HCT116 (cell line): ENCODE measurements at regions not wholly inside any gene's neighbourhood (a gene's known extent, or its start where the extent isn't known, plus 50 kb on each side); places are given as distances from the start of the nearest gene placed in this dataset.

Experiments
- ATAC-seq: fragments of 200-7000 bp; cut with Tn5 transposase; 2 replicates; pipeline ENCODE4 v1.9.1; 2020; ENCODE audit warnings: mild to moderate bottlenecking, moderate library complexity
- BruUV-seq: library from RNA; stranded (reverse); fragments of 400-500 nt; replicated peaks from 2 replicates; lab custom pipeline; 2021; lab: Mats Ljungman, UMichigan
- CTCF ChIA-PET: fragments of 300-600 bp; sonication (Branson Sonifier 250); formaldehyde crosslinking; loops from one replicate; lab custom pipeline; 2021; ENCODE audit warnings: antibody characterized with exemption; lab: Charles Lee
- POLR2A ChIA-PET: fragments of 300-600, 350-600 bp; sonication (Branson Sonifier 250); formaldehyde crosslinking; loops from one replicate; lab custom pipeline; 2021; ENCODE audit warnings: antibody characterized with exemption; lab: Charles Lee
- RAD21 ChIA-PET, 2 experiments: fragments of 300-600 bp; sonication (Branson Sonifier 250); formaldehyde crosslinking; loops; one replicate each; lab custom pipeline; 2023; ENCODE audit warnings: low total read pairs in 2 of 2; ENCODE audit not compliant: uncharacterized antibody in 2 of 2, unreplicated experiment in 2 of 2, low non-redundant PET in 1 of 2; lab: Charles Lee
- DNase-seq: peaks from one replicate; pipeline ENCODE4 v3.0.0-alpha.2; 2010; ENCODE audit warnings: low read depth, low spot score
- H2AFZ ChIP-seq: fragments of 200-600 bp; shearing (Covaris generic), sonication (generic); 2 replicates; pipeline ENCODE4 v1.6.1; 2017; ENCODE audit warnings: low read depth, mixed run types, mixed read lengths, antibody characterized with exemption, low read length; ENCODE audit not compliant: poor library complexity, severe bottlenecking
- H3K27ac ChIP-seq: 2 replicates; pipeline ENCODE4 v1.5.1; 2012; ENCODE audit warnings: low read depth, low read length
- H3K27me3 ChIP-seq: fragments of 200-600 bp; sonication (generic); 2 replicates; pipeline ENCODE4 v1.6.1; 2016; ENCODE audit warnings: mixed run types, low read length, mixed read lengths; ENCODE audit not compliant: insufficient read depth
- H3K36me3 ChIP-seq, 2 experiments: fragments of 200-500 bp in 1 of 2; fragments of 200-600 bp in 1 of 2; sonication (Bioruptor generic) in 1 of 2; sonication (generic) in 1 of 2; 2 replicates each; pipeline versions ENCODE4 v1.5.1 to v1.6.1; 2014 to 2016; ENCODE audit warnings: low read length in 2 of 2, inconsistent platforms in 1 of 2, mixed read lengths in 1 of 2, mixed run types in 1 of 2; ENCODE audit not compliant: insufficient read depth in 2 of 2, control insufficient read depth in 1 of 2
- H3K4me1 ChIP-seq, 2 experiments: fragments of 200-600 bp in 1 of 2; sonication (generic) in 1 of 2; 2 replicates each; pipeline versions ENCODE4 v1.5.1 to v1.6.1; 2012 to 2017; ENCODE audit warnings: low read length in 2 of 2, inconsistent platforms in 1 of 2, mild to moderate bottlenecking in 1 of 2, mixed read lengths in 1 of 2, mixed run types in 1 of 2, moderate library complexity in 1 of 2; ENCODE audit not compliant: insufficient read depth in 2 of 2, control insufficient read depth in 1 of 2
- H3K4me2 ChIP-seq: fragments of 200-600 bp; sonication (generic); 2 replicates; pipeline ENCODE4 v1.6.1; 2017; ENCODE audit warnings: mixed run types, low read length, mixed read lengths
- H3K4me3 ChIP-seq, 2 experiments: fragments of 200-600 bp in 1 of 2; sonication (generic) in 1 of 2; replicated peaks in 1 of 2; 2 replicates each; pipeline ENCODE4 v1.5.1; 2011 to 2016; ENCODE audit warnings: low read length in 2 of 2, control low read depth in 1 of 2, low read depth in 1 of 2, mild to moderate bottlenecking in 1 of 2, mixed read lengths in 1 of 2, mixed run types in 1 of 2
- H3K79me2 ChIP-seq: fragments of 200-600 bp; sonication (generic); 2 replicates; pipeline ENCODE4 v1.6.1; 2017; ENCODE audit warnings: mild to moderate bottlenecking, mixed run types, low read length, moderate library complexity, mixed read lengths; ENCODE audit not compliant: insufficient read depth
- H3K9ac ChIP-seq: fragments of 200-600 bp; sonication (generic); 2 replicates; pipeline ENCODE4 v1.6.1; 2016; ENCODE audit warnings: low read length, mixed read lengths
- H3K9me2 ChIP-seq: fragments of 200-600 bp; sonication (generic), shearing (Covaris generic); 2 replicates; pipeline ENCODE4 v1.6.1; 2017; ENCODE audit warnings: mixed run types, mild to moderate bottlenecking, moderate library complexity; ENCODE audit not compliant: insufficient read depth
- H3K9me3 ChIP-seq, 2 experiments: fragments of 200-500 bp in 1 of 2; fragments of 200-600 bp in 1 of 2; sonication (Bioruptor generic) in 1 of 2; sonication (generic) in 1 of 2; 2 replicates each; pipeline ENCODE4 v1.6.1; 2014 to 2017; ENCODE audit warnings: low read length in 2 of 2, mixed read lengths in 2 of 2, inconsistent platforms in 1 of 2, low read depth in 1 of 2, mild to moderate bottlenecking in 1 of 2, mixed run types in 1 of 2, moderate library complexity in 1 of 2; ENCODE audit not compliant: control insufficient read depth in 1 of 2, insufficient read depth in 1 of 2
- H4K20me1 ChIP-seq: fragments of 200-600 bp; sonication (generic), shearing (Covaris generic); 2 replicates; pipeline ENCODE4 v1.6.1; 2017; ENCODE audit warnings: mixed run types, mild to moderate bottlenecking, moderate library complexity; ENCODE audit not compliant: insufficient read depth
- CBX3 ChIP-seq: IDR thresholded peaks from 2 replicates; pipeline ENCODE4 v1.6.1; 2012; ENCODE audit warnings: low read depth
- CEBPB ChIP-seq: IDR thresholded peaks from 2 replicates; pipeline ENCODE4 v1.6.1; 2012; ENCODE audit warnings: low read depth
- ELF1 ChIP-seq: IDR thresholded peaks from 2 replicates; pipeline ENCODE4 v1.6.1; 2012; ENCODE audit warnings: low read depth, borderline replicate concordance
- EZH2 ChIP-seq: fragments of 200-600 bp; sonication (generic); IDR thresholded peaks from 2 replicates; pipeline ENCODE4 v1.6.1; 2017; ENCODE audit warnings: antibody characterized with exemption, mixed run types
- EZH2phosphoT487 ChIP-seq: fragments of 200-600 bp; IDR thresholded peaks from 2 replicates; pipeline ENCODE4 v1.6.1; 2018; ENCODE audit warnings: antibody characterized with exemption, borderline replicate concordance
- FOSL1 ChIP-seq: IDR thresholded peaks from 2 replicates; pipeline ENCODE4 v1.6.1; 2012; ENCODE audit warnings: low read depth
- JUND ChIP-seq: IDR thresholded peaks from 2 replicates; pipeline ENCODE4 v1.6.1; 2012
- POLR2A ChIP-seq: IDR thresholded peaks from 2 replicates; pipeline ENCODE4 v1.7.0; 2011; ENCODE audit warnings: borderline replicate concordance; ENCODE audit not compliant: insufficient read depth, insufficient read length; ENCODE audit errors: extremely low read depth
- RAD21 ChIP-seq: IDR thresholded peaks from 2 replicates; pipeline ENCODE4 v1.6.1; 2012; ENCODE audit warnings: low read depth, mild to moderate bottlenecking
- SIN3A ChIP-seq: IDR thresholded peaks from 2 replicates; pipeline ENCODE4 v1.6.1; 2012; ENCODE audit warnings: low read depth
- SRF ChIP-seq: IDR thresholded peaks from 2 replicates; pipeline ENCODE4 v1.6.1; 2012; ENCODE audit warnings: low read depth
- TCF7L2 ChIP-seq: IDR thresholded peaks from 2 replicates; pipeline ENCODE4 v1.7.0; 2011; ENCODE audit warnings: borderline replicate concordance, inconsistent platforms; ENCODE audit not compliant: insufficient read depth, insufficient read length; ENCODE audit errors: extremely low read depth
- YY1 ChIP-seq: IDR thresholded peaks from 2 replicates; pipeline ENCODE4 v1.6.1; 2011; ENCODE audit warnings: low read length, low read depth, moderate library complexity, mild to moderate bottlenecking; ENCODE audit not compliant: insufficient replicate concordance; ENCODE audit errors: extremely low read depth
- ZFX ChIP-seq: fragments of 450-650 bp; IDR thresholded peaks from 2 replicates; pipeline ENCODE4 v1.6.1; 2017
- intact Hi-C: fragments of 100-400 bp; cut with micrococcal nuclease; formaldehyde crosslinking; loops from 2 replicates; pipeline ENCODE4 v1.10.0; 2022
- TF ChIP-seq, protein P1 (sequence below): IDR thresholded peaks from 2 replicates; pipeline ENCODE4 v1.6.1; 2012; ENCODE audit warnings: low read depth
- TF ChIP-seq, protein P2 (sequence below), 3 experiments: fragments of 200-600 bp in 1 of 3; sonication (generic) in 1 of 3; IDR thresholded peaks in 2 of 3; conservative IDR thresholded peaks in 1 of 3; 2 replicates each; pipeline ENCODE4 v1.5.1; 2012 to 2017; ENCODE audit warnings: low read depth in 2 of 3, low read length in 2 of 3, antibody characterized with exemption in 1 of 3, borderline replicate concordance in 1 of 3, control low read depth in 1 of 3, mild to moderate bottlenecking in 1 of 3, mixed read lengths in 1 of 3, mixed run types in 1 of 3, moderate library complexity in 1 of 3; ENCODE audit not compliant: insufficient read depth in 1 of 3
- TF ChIP-seq, protein P3 (sequence below): IDR thresholded peaks from 2 replicates; pipeline ENCODE4 v1.6.1; 2012
- TF ChIP-seq, protein P4 (sequence below): IDR thresholded peaks from 2 replicates; pipeline ENCODE4 v1.6.1; 2012
- TF ChIP-seq, protein P5 (sequence below): IDR thresholded peaks from 2 replicates; pipeline ENCODE4 v1.6.1; 2011; ENCODE audit warnings: mild to moderate bottlenecking, low read length, moderate library complexity; ENCODE audit not compliant: insufficient replicate concordance; ENCODE audit errors: extremely low read depth

DNA sequence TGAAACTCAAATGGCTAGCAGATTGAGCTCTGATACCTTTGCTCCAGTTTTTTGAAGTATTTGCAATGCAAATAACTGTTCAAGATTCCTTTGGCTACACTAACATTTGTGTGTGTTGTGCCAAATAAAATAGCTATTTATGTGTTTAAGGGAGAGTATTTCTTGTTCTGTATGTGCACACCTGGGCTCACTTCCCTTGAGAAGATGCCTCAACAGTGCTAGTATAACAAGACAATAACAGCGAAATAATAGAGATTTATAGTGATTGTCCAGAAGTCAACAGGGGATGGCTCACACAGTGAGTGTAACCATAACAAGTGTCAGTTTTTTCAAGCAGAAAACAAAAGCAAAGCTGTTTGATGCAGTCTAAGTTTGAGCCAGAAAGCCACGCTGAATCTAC, 460.5 kb downstream of the CENPC start:
- Histone ChIP-seq H3K9me3 (0 out of 4 replicates have a peak, but pooled peaks cover 0 to 2% of the 10 kb centered on the region in 2 experiments), H3K36me3 (no peaks in the 10 kb centered on the region), H2AFZ (no peak overlapping the region), H3K79me2 (no peaks in the 10 kb centered on the region), H3K4me2 (no peak overlapping the region), H3K27me3 (no peaks in the 10 kb centered on the region), H3K4me3 (no peak overlapping the region), H3K9ac (no peak overlapping the region), H3K9me2 (no peaks in the 10 kb centered on the region), H3K27ac (no peak overlapping the region), H4K20me1 (no peaks in the 10 kb centered on the region), H3K4me1 (no peaks in the 10 kb centered on the region)
- no peak for DNase-seq
- POLR2A ChIA-PET: no interaction called here
- CTCF ChIA-PET: no interaction called here
- BruUV-seq: no TSS peak
- RAD21 ChIA-PET: no interaction called here
- ATAC-seq: no peak
- intact Hi-C loops: loop anchor here (5.0 kb wide), 1 partner anchor 243 kb away; no protein-coding TSS in a partner anchor
- TF ChIP-seq SRF (no peak), ZFX (no peak), FOSL1 (no peak), CBX3 (no peak), JUND (no peak), SIN3A (no peak), EZH2phosphoT487 (no peak), RAD21 (no peak), EZH2 (no peak), POLR2A (no peak), TCF7L2 (no peak), ELF1 (no peak), YY1 (no peak), CEBPB (no peak)
- TF ChIP-seq, protein P1, sequence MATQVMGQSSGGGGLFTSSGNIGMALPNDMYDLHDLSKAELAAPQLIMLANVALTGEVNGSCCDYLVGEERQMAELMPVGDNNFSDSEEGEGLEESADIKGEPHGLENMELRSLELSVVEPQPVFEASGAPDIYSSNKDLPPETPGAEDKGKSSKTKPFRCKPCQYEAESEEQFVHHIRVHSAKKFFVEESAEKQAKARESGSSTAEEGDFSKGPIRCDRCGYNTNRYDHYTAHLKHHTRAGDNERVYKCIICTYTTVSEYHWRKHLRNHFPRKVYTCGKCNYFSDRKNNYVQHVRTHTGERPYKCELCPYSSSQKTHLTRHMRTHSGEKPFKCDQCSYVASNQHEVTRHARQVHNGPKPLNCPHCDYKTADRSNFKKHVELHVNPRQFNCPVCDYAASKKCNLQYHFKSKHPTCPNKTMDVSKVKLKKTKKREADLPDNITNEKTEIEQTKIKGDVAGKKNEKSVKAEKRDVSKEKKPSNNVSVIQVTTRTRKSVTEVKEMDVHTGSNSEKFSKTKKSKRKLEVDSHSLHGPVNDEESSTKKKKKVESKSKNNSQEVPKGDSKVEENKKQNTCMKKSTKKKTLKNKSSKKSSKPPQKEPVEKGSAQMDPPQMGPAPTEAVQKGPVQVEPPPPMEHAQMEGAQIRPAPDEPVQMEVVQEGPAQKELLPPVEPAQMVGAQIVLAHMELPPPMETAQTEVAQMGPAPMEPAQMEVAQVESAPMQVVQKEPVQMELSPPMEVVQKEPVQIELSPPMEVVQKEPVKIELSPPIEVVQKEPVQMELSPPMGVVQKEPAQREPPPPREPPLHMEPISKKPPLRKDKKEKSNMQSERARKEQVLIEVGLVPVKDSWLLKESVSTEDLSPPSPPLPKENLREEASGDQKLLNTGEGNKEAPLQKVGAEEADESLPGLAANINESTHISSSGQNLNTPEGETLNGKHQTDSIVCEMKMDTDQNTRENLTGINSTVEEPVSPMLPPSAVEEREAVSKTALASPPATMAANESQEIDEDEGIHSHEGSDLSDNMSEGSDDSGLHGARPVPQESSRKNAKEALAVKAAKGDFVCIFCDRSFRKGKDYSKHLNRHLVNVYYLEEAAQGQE: no peak
- TF ChIP-seq, protein P2, sequence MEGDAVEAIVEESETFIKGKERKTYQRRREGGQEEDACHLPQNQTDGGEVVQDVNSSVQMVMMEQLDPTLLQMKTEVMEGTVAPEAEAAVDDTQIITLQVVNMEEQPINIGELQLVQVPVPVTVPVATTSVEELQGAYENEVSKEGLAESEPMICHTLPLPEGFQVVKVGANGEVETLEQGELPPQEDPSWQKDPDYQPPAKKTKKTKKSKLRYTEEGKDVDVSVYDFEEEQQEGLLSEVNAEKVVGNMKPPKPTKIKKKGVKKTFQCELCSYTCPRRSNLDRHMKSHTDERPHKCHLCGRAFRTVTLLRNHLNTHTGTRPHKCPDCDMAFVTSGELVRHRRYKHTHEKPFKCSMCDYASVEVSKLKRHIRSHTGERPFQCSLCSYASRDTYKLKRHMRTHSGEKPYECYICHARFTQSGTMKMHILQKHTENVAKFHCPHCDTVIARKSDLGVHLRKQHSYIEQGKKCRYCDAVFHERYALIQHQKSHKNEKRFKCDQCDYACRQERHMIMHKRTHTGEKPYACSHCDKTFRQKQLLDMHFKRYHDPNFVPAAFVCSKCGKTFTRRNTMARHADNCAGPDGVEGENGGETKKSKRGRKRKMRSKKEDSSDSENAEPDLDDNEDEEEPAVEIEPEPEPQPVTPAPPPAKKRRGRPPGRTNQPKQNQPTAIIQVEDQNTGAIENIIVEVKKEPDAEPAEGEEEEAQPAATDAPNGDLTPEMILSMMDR (IDR thresholded peaks at IDR 0.05 in 2 of 3, conservative IDR thresholded peaks at IDR 0.05 in 1 of 3; ENCODE audit: borderline replicate concordance in 1 of 3, insufficient read depth in 1 of 3, low read depth in 2 of 3, low read length in 2 of 3): no peak
- TF ChIP-seq, protein P3, sequence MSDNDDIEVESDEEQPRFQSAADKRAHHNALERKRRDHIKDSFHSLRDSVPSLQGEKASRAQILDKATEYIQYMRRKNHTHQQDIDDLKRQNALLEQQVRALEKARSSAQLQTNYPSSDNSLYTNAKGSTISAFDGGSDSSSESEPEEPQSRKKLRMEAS: no peak
- TF ChIP-seq, protein P4, sequence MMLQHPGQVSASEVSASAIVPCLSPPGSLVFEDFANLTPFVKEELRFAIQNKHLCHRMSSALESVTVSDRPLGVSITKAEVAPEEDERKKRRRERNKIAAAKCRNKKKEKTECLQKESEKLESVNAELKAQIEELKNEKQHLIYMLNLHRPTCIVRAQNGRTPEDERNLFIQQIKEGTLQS: no peak
- TF ChIP-seq, protein P5, sequence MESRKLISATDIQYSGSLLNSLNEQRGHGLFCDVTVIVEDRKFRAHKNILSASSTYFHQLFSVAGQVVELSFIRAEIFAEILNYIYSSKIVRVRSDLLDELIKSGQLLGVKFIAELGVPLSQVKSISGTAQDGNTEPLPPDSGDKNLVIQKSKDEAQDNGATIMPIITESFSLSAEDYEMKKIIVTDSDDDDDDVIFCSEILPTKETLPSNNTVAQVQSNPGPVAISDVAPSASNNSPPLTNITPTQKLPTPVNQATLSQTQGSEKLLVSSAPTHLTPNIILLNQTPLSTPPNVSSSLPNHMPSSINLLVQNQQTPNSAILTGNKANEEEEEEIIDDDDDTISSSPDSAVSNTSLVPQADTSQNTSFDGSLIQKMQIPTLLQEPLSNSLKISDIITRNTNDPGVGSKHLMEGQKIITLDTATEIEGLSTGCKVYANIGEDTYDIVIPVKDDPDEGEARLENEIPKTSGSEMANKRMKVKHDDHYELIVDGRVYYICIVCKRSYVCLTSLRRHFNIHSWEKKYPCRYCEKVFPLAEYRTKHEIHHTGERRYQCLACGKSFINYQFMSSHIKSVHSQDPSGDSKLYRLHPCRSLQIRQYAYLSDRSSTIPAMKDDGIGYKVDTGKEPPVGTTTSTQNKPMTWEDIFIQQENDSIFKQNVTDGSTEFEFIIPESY: no peak
- TF ChIP-seq, all 23 proteins: peak for 0
